Right atrium auricular region (tissue), 2 donors: ENCODE measurements at regions not wholly inside any gene's neighbourhood (a gene's known extent, or its start where the extent isn't known, plus 50 kb on each side); places are given as distances from the start of the nearest gene placed in this dataset.

Source experiments
- DNase-seq: peaks from one replicate; pipeline ENCODE4 v3.0.0-alpha.2; 2019; ENCODE audit warnings: low spot score
- H3K27ac ChIP-seq, 2 donors: fragments of 200-600 bp; sonication (generic); 1 replicate in 1 of 2; 2 replicates in 1 of 2; pipeline ENCODE4 v1.5.1; 2016 to 2019
- H3K27me3 ChIP-seq, 2 donors: fragments of 200-600 bp; sonication (generic); one replicate each; pipeline versions ENCODE4 v1.5.1 to v1.6.0; 2017 to 2019
- H3K36me3 ChIP-seq: fragments of 200-600 bp; sonication (generic); one replicate; pipeline ENCODE4 v1.5.1; 2016
- H3K4me1 ChIP-seq, 2 donors: fragments of 200-600 bp; sonication (generic); one replicate each; pipeline versions ENCODE4 v1.5.1 to v1.6.0; 2017 to 2019
- H3K4me3 ChIP-seq, 2 donors: fragments of 200-600 bp; sonication (generic); 1 replicate in 1 of 2; 2 replicates in 1 of 2; pipeline ENCODE4 v1.5.1; 2017 to 2019; ENCODE audit warnings: mild to moderate bottlenecking in 1 of 2, moderate library complexity in 1 of 2
- H3K9me3 ChIP-seq, 2 donors: fragments of 200-600 bp; sonication (generic); one replicate each; pipeline ENCODE4 v1.5.1; 2019
- CTCF ChIP-seq, 2 donors: fragments of 200-600 bp; sonication (generic); IDR thresholded peaks; one replicate each; pipeline ENCODE4 v1.5.1; 2019; ENCODE audit warnings: antibody characterized with exemption in 2 of 2

- H3K27ac ChIP-seq = no peak overlapping the region
- no peak overlapping the region for H3K4me3 ChIP-seq
- H3K36me3 ChIP-seq = no peaks in the 10 kb centered on the region
- no peaks in the 10 kb centered on the region for H3K9me3 ChIP-seq
- no peaks in the 10 kb centered on the region for H3K27me3 ChIP-seq
- TF ChIP-seq CTCF (IDR thresholded peaks at IDR 0.05) = no peak
- H3K4me1 ChIP-seq = no peaks in the 10 kb centered on the region
- no peak for DNase-seq
Measured at GRCh38 chr6:90911642-90912041, 324.8 kb upstream of the MAP3K7 start.

- Histone ChIP-seq H3K36me3 (no peaks in the 10 kb centered on the region), H3K9me3 (no peaks in the 10 kb centered on the region), H3K4me1 (no peaks in the 10 kb centered on the region), H3K27ac (no peak overlapping the region), H3K27me3 (no peaks in the 10 kb centered on the region), H3K4me3 (no peak overlapping the region)
- DNase-seq = no peak
- no peak for TF ChIP-seq CTCF (IDR thresholded peaks at IDR 0.05)
Measured at GRCh38 chr6:90910893-90911292, 324.0 kb upstream of the MAP3K7 start.

GRCh38 chr6:90907931-90908655, 321.2 kb upstream of the MAP3K7 start:
- Histone ChIP-seq H3K27ac (no peak overlapping the region), H3K27me3 (no peaks in the 10 kb centered on the region), H3K4me3 (no peak overlapping the region), H3K9me3 (no peaks in the 10 kb centered on the region), H3K36me3 (no peaks in the 10 kb centered on the region), H3K4me1 (no peaks in the 10 kb centered on the region)
- no peak for TF ChIP-seq CTCF (IDR thresholded peaks at IDR 0.05)
- DNase-seq = no peak

- Histone ChIP-seq H3K4me3 (no peak overlapping the region), H3K9me3 (no peaks in the 10 kb centered on the region), H3K27ac (no peak overlapping the region), H3K36me3 (no peaks in the 10 kb centered on the region), H3K27me3 (no peaks in the 10 kb centered on the region), H3K4me1 (no peaks in the 10 kb centered on the region)
- no peak for TF ChIP-seq CTCF (IDR thresholded peaks at IDR 0.05)
- DNase-seq = no peak
Measured at GRCh38 chr6:90905351-90905750, 318.5 kb upstream of the MAP3K7 start.

- H3K4me1 ChIP-seq = no peaks in the 10 kb centered on the region
- no peak overlapping the region for H3K4me3 ChIP-seq
- no peak for TF ChIP-seq CTCF (IDR thresholded peaks at IDR 0.05)
- H3K27ac ChIP-seq = no peak overlapping the region
- no peak for DNase-seq
- no peaks in the 10 kb centered on the region for H3K27me3 ChIP-seq
- no peaks in the 10 kb centered on the region for H3K36me3 ChIP-seq
- no peaks in the 10 kb centered on the region for H3K9me3 ChIP-seq
Measured at GRCh38 chr6:90900034-90900433, 313.2 kb upstream of the MAP3K7 start.

GRCh38 chr6:90898763-90899162, 311.9 kb upstream of the MAP3K7 start:
- Histone ChIP-seq H3K27me3 (no peaks in the 10 kb centered on the region), H3K9me3 (no peaks in the 10 kb centered on the region), H3K4me1 (no peaks in the 10 kb centered on the region), H3K36me3 (no peaks in the 10 kb centered on the region), H3K4me3 (no peak overlapping the region), H3K27ac (no peak overlapping the region)
- no peak for TF ChIP-seq CTCF (IDR thresholded peaks at IDR 0.05)
- no peak for DNase-seq
